SW 1271 (cell line): ENCODE measurements at regions not wholly inside any gene's neighbourhood (a gene's known extent, or its start where the extent isn't known, plus 50 kb on each side); places are given as distances from the start of the nearest gene placed in this dataset.
"Not testable (repeated sequence)": the region's sequence is repeated elsewhere in the genome, so short reads cannot be mapped to it uniquely, and the experiment has no call there.

Source experiments
- DNase-seq, 2 experiments: peaks; one replicate each; lab custom pipeline; 2025; lab: John Stamatoyannopoulos, UW

DNA sequence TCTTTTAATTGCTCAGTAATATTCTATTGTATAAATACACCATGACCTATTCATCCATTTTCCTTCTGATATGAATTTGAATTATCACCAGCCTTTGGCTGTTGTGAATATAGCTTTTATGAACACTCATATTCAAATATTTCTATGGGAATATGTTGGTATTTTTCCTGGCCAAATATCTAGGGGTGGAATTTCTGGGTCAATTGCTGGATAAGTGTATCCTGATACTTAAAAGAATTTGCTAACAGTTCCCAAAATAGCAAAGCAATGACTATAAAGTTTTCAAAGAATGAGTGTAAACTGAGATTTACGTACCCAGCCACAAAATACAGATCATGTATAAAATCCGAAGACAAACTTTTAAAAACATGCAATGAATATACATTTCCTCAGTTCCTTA is 148.7 kb upstream of the CLEC14A start:
- no peak for DNase-seq

GRCh38 chr14:38404100-38404541 is 148.2 kb upstream of the CLEC14A start:
- DNase-seq = no peak

GRCh38 chr14:38400751-38401150 is 144.9 kb upstream of the CLEC14A start:
- no peak for DNase-seq

- no peak for DNase-seq
These were observed 143.8 kb upstream of the CLEC14A start for GRCh38 chr14:38399652-38400051.

DNA sequence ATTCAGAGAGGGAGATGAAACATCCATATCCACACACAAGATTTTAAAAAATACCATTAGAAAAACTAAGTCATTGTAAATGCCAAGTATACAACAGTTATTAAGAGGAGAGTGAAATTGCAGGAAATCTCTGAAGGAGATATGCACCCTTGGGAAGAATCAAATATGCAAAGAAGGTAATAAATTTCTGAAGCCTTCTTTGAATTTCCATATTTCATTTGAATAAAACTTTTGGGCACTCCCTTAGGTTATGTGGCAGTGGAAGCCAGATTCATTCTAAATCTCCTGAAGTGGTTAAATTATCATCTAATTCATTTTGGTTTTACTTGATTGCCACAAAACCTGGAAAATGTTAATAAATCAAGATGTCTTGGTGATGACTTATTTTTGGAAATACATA is 138.9 kb upstream of the CLEC14A start:
- no peak for DNase-seq

DNA sequence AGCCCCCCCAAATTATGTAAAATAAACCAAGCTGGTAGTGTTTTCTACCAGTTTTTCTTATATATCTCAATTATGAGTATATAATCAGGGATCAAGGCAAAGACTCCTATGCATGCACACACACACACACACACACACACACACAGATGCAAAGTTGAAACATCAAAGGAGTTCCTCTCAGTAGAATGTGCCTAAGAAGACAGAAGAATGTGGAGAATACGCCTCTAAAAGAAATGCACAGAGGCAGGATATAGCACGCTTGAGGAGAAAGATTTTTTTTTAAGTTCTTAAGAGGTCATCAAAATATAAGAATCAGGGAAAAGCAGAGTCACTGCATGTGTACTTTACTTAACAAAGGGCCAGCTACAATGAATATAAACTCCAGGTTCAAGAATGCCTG is 138.2 kb upstream of the CLEC14A start:
- no peak for DNase-seq

- no peak for DNase-seq
These were observed 135.4 kb upstream of the CLEC14A start for GRCh38 chr14:38391334-38391733.

DNA sequence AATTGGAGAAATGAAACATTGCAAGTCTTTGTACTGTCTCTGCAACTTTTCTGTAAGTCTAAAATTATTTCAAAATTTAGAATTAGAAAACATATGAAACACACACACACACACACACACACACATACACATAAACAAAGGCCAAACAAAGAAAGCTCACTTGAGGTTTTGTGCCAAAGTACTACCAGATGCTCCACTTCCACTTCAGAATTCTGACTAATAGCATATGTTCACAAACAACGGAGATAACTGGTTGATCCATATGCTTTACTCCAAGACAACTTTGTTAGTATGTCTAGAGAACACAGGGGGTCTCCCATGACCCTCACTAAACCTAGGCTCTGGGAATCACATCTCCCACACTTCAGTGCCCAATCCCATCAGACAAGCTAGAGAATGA is 133.8 kb upstream of the CLEC14A start:
- no peak for DNase-seq

DNA sequence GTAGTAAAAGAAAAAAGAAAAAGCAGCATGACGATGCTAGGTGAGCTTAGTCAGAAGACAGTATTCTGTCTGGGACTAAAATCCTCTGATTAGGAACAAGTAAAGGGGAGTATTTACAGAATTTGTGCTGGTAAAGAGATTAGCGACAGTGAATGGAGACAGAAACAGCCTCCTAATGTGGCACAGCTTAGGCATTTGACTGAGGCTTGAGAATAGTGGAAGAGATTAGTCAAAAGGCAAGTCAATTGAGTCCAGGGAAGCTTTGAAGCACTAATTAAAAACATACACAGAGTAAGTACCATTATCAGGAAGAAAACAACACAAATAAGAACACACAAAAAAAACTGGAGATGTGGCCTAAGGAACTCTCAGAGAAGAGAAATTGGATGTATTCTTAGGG is 131.9 kb upstream of the CLEC14A start:
- no peak for DNase-seq

GRCh38 chr14:38385836-38386235 is 129.9 kb upstream of the CLEC14A start:
- no peak for DNase-seq

DNA sequence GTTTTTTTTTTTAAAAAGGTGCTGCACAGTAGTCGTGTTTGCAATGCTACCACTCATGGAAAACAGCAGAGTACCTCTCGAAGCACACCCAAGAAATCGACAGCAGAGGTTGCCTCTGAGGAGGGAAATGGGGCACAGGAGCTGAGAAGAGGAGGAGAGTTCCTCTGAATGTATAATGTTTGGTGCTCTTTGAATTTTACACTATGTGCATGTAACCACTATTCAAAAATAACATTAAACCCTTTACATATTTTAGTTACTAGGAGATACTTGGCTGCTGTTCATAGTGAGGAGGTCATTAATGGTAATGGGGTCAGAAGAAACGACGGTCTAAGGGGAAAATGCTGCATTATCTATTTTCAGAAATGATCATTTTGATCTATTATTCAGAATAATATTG is 129.4 kb upstream of the CLEC14A start:
- no peak for DNase-seq

- no peak for DNase-seq
These were observed 128.8 kb upstream of the CLEC14A start for GRCh38 chr14:38384741-38385140.

- DNase-seq = no peak
These were observed 112.0 kb upstream of the CLEC14A start for GRCh38 chr14:38367922-38368321.

DNA sequence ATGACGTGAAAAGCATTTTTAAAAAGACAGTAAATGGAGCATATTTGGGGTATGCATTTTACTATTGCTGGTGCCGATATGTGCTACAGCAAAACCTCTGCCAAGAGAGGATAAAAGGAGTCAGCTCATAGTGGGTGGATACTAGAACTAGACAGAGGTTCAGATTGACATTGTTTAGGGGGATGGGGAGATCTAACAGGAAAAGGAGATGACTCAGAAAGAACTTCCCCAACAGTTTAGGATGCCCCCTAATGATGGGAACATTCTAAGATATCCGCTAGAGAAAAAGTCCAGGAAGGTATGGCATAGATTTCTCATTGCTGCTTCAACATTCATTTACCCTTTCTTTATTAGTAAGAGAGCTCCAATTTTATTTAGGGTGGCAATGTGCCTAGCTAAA is 110.5 kb upstream of the CLEC14A start:
- no peak for DNase-seq

DNA sequence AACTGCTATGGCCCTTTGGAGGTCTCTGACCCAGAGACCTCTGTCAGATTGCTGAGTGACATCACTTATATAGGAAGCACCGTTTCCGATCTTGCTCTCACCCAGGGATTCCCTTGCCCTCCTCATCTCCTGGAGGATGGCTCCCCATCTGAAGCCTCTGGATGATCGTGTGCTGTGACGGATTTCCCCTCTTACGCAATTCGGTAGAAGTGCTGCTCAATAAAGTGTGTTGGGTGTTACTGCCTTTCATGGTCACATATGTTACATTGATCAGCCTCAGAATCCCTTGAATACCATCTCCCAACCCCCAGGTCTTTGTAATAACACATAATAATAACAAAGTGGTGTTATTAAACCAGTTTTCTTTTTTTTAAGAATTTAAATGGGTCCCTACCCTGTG is 107.3 kb upstream of the CLEC14A start:
- no peak for DNase-seq

- peak in 1 of 2 experiments; percentile 52 for DNase-seq
These were observed 101.7 kb upstream of the CLEC14A start for GRCh38 chr14:38357557-38357956.

DNA sequence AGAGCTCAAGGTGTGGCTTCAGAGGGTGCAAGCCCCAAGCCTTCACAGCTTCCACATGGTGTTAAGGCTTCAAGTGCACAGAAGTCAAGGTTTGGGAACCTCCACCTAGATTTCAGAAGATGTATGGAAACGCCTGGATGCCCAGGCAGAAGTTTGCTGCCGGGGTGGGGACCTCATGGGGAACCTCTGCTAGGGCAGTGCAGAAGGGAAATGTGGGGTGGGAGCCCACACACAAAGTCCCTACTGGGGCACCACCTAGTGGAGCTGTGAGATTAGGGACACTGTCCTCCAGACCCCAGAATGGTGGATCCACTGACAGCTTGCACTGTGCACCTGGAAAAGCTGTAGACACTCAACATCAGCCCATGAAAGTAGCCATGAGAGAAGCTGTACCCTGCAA is 99.6 kb upstream of the CLEC14A start:
- not testable (repeated sequence) for DNase-seq

DNA sequence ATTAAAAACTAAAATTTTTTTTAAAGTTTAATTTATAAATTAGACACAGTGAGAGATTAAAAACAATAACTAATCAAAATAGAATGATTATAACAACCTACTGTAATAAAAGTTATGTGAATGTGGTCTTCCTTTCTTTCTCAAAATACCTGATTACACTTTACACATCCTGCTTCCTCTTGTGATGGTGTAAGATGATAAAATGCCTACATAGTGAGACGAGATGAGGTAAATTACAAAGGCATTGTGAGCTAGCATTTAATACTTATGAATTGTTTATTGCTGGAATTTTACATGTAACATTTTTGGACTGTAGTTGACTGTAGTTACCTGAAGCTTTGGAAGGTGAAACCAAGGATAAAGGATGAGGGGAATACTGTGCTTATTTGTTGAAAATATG is 94.2 kb upstream of the CLEC14A start:
- no peak for DNase-seq

DNA sequence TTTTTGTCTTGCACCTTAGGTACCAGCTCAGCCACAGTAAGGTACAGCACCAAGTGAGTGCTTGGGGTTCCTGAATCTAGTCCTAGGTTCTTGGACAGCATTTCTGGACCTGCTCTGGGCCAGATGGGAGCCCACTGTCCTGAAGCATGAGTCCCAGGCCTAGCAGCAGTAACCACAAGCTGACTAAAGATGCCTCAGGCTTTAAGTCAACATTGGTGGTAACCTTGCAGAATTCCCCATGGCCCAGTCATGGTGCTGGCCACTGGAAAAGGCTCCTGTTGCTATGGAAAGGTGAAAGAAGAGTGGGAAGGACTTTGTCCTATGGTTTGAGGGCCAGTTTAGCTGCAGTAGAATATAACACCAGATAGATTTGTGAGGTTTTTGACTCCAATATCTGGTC is 86.9 kb upstream of the CLEC14A start:
- no peak for DNase-seq

GRCh38 chr14:38339696-38340095 is 83.8 kb upstream of the CLEC14A start:
- no peak for DNase-seq

- no peak for DNase-seq
These were observed 80.4 kb upstream of the CLEC14A start for GRCh38 chr14:38336298-38336697.

- DNase-seq = no peak
These were observed 74.4 kb upstream of the CLEC14A start for GRCh38 chr14:38330275-38330674.

- no peak for DNase-seq
These were observed 73.4 kb upstream of the CLEC14A start for GRCh38 chr14:38329246-38329645.

DNA sequence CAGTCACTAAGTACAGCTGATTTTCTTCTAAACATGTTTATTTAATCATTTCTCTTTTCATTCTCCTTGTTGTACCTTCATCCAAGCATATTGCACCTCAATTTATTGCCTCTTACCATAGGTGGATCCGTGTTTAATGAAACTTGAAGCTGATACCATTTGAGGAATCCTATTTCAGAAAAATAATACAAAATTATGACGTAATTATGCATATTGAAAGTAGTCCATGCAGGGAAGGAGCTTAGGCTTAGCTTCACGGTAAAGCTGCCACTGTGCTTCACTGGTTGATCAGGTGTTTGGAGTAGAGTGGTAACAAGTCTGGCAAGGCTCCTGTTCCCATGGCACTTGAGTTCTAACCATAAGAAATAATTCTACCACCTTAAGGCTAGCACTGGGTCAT is 61.0 kb upstream of the CLEC14A start:
- DNase-seq = no peak

DNA sequence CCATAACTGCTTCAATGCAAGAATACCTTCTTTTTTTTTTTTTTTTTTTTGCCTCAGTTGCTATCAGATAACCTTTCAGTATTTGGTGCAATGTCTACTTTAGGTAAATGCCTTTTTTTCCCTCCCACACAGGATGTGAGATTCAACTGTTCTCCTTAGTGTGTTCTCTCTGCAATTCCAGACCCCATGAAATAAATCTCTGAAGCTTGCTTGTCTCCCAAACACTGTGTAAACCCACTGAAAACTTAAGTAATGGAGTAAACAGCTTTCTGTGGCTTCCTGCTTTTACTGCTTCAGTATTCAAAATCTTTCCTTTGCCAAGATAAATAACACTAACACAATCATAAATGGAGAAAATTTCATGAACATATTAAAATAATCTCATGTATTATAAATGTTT is 55.8 kb upstream of the CLEC14A start:
- no peak for DNase-seq
